ENCODE measurements at regions not wholly inside any gene's neighbourhood (a gene's known extent, or its start where the extent isn't known, plus 50 kb on each side); places are given as distances from the start of the nearest gene placed in this dataset.

DNA sequence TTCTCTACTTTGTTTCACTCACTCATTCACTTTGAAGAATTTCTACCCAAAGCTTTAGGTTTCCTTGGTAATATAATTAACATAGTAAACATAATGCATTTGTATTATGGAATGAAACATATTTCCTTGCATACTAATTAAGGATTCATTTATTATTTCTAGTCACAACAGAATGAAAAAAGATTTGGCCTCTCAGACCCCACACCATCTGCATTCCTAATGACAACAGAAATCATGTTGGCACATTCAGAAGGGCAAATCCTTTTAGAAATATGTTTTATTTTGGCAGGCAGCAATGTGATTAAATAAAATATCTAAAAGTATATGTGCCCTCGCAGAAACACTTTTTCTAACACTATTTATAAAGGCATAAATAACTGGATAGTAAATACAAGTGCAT, 163.4 kb downstream of the HTR1B start:
- TF ChIP-seq CTCF (IDR thresholded peaks at IDR 0.05; ENCODE audit: insufficient read depth, low read depth, low read length, missing control alignments), result no peak

GRCh38 chr6:77298283-77298682, 165.0 kb downstream of the HTR1B start:
- H3K4me3 ChIP-seq (ENCODE audit: low read length), result no peak overlapping the region
- no peak for TF ChIP-seq CTCF (IDR thresholded peaks at IDR 0.05; ENCODE audit: insufficient read depth, low read depth, low read length, missing control alignments)
- DNase-seq (ENCODE audit: low read depth), result no peak

More for the DNA sequence above, 163.4 kb downstream of the HTR1B start:
- DNase-seq (ENCODE audit: low read depth), result no peak
- H3K4me3 ChIP-seq (ENCODE audit: low read length), result no peak overlapping the region

- no peak for TF ChIP-seq CTCF (IDR thresholded peaks at IDR 0.05; ENCODE audit: insufficient read depth, low read depth, low read length, missing control alignments)
- peak; percentile 83 for DNase-seq (ENCODE audit: low read depth)
- H3K4me3 ChIP-seq (ENCODE audit: low read length), result no peak overlapping the region
These were observed 170.4 kb downstream of the HTR1B start for GRCh38 chr6:77292564-77293546.

GRCh38 chr6:77290798-77291197, 172.5 kb downstream of the HTR1B start:
- no peak for TF ChIP-seq CTCF (IDR thresholded peaks at IDR 0.05; ENCODE audit: insufficient read depth, low read depth, low read length, missing control alignments)
- H3K4me3 ChIP-seq (ENCODE audit: low read length), result no peak overlapping the region
- peak; percentile 9 for DNase-seq (ENCODE audit: low read depth)

- TF ChIP-seq CTCF (IDR thresholded peaks at IDR 0.05; ENCODE audit: insufficient read depth, low read depth, low read length, missing control alignments), result no peak
- H3K4me3 ChIP-seq (ENCODE audit: low read length), result no peak overlapping the region
- no peak for DNase-seq (ENCODE audit: low read depth)
These were observed 176.8 kb downstream of the HTR1B start for GRCh38 chr6:77286541-77286940.

- H3K4me3 ChIP-seq (ENCODE audit: low read length), result no peak overlapping the region
- no peak for TF ChIP-seq CTCF (IDR thresholded peaks at IDR 0.05; ENCODE audit: insufficient read depth, low read depth, low read length, missing control alignments)
- DNase-seq (ENCODE audit: low read depth), result no peak
These were observed 189.4 kb downstream of the HTR1B start for GRCh38 chr6:77273929-77274328.

Data from epithelial cell of esophagus (primary cell).